HG03558 (cell line): ENCODE measurements at regions not wholly inside any gene's neighbourhood (a gene's known extent, or its start where the extent isn't known, plus 50 kb on each side); places are given as distances from the start of the nearest gene placed in this dataset.
"Not testable (repeated sequence)": the region's sequence is repeated elsewhere in the genome, so short reads cannot be mapped to it uniquely, and the experiment has no call there.

ENCODE experiments used
- ATAC-seq: cut with Tn5 transposase; IDR thresholded peaks from one replicate; pipeline ENCODE4 v1.9.1; 2021; ENCODE audit warnings: moderate number of reproducible peaks; ENCODE audit not compliant: unreplicated experiment; ENCODE audit errors: extremely low read depth

- ATAC-seq = no peak
Measured at GRCh38 chr3:6743067-6743720, 117.7 kb upstream of the GRM7 start.

GRCh38 chr3:6746443-6746842, 114.5 kb upstream of the GRM7 start:
- ATAC-seq = no peak

- no peak for ATAC-seq
Measured at GRCh38 chr3:6747017-6747416, 113.9 kb upstream of the GRM7 start.

GRCh38 chr3:6750782-6751181, 110.1 kb upstream of the GRM7 start:
- ATAC-seq = no peak

- ATAC-seq = no peak
Measured at GRCh38 chr3:6753536-6753935, 107.4 kb upstream of the GRM7 start.

GRCh38 chr3:6769532-6770396, 91.2 kb upstream of the GRM7 start:
- ATAC-seq = not testable (repeated sequence)

GRCh38 chr3:6770397-6770690, 90.6 kb upstream of the GRM7 start:
- ATAC-seq = no peak

GRCh38 chr3:6771171-6771570, 89.7 kb upstream of the GRM7 start:
- no peak for ATAC-seq

GRCh38 chr3:6779140-6779539, 81.8 kb upstream of the GRM7 start:
- no peak for ATAC-seq

GRCh38 chr3:6781092-6781491, 79.8 kb upstream of the GRM7 start:
- ATAC-seq = no peak

- ATAC-seq = no peak
Measured at GRCh38 chr3:6785726-6786125, 75.2 kb upstream of the GRM7 start.

GRCh38 chr3:6791161-6791560, 69.8 kb upstream of the GRM7 start:
- no peak for ATAC-seq

GRCh38 chr3:6799264-6799915, 61.5 kb upstream of the GRM7 start:
- ATAC-seq = no peak

- no peak for ATAC-seq
Measured at GRCh38 chr3:6803619-6804018, 57.3 kb upstream of the GRM7 start.

- no peak for ATAC-seq
Measured at GRCh38 chr3:6805236-6805635, 55.7 kb upstream of the GRM7 start.

GRCh38 chr3:6806991-6807390, 53.9 kb upstream of the GRM7 start:
- no peak for ATAC-seq

- no peak for ATAC-seq
Measured at GRCh38 chr3:6807967-6808588, 52.8 kb upstream of the GRM7 start.

- no peak for ATAC-seq
Measured at GRCh38 chr3:6809349-6809748, 51.6 kb upstream of the GRM7 start.
